ENCODE measurements at regions not wholly inside any gene's neighbourhood (a gene's known extent, or its start where the extent isn't known, plus 50 kb on each side); places are given as distances from the start of the nearest gene placed in this dataset.
"Not testable (repeated sequence)": the region's sequence is repeated elsewhere in the genome, so short reads cannot be mapped to it uniquely, and the experiment has no call there.

GRCh38 chr1:219550201-219550600 lies 62.7 kb downstream of the ZC3H11B start:
- H3K9me3 ChIP-seq = no peaks in the 10 kb centered on the region
- DNase-seq = no peak
- TF ChIP-seq CTCF (IDR thresholded peaks at IDR 0.05) = no peak
- no peak for ATAC-seq
- no peaks in the 10 kb centered on the region for H3K36me3 ChIP-seq
- H3K27ac ChIP-seq = no peak overlapping the region
- intact Hi-C loops (cut with DNase I) = no loop called here
- no peaks in the 10 kb centered on the region for H3K4me1 ChIP-seq
- no peak overlapping the region for H3K4me3 ChIP-seq
- H3K27me3 ChIP-seq = no peaks in the 10 kb centered on the region

DNA sequence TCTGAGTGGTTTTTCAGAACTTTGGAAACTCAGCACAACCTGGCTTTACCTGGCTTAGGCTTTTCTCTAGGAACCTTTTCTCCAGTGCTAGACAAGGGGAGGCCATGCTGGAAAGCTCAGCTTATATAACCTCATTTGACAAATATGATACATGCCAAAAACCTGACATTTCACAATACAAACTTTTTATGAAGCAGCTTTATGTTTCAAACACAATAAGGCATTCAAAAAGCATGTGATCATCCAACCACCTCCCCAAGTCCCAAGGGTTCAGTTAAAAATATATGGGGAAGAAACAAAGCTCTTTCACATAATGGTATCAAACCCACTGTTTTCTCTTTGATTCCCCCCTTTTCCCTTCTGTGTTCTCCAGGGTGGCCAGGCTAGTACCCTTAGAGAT lies 63.7 kb downstream of the ZC3H11B start:
- ATAC-seq = no peak
- Histone ChIP-seq H3K4me1 (no peaks in the 10 kb centered on the region), H3K27me3 (no peaks in the 10 kb centered on the region), H3K27ac (no peak overlapping the region), H3K36me3 (no peaks in the 10 kb centered on the region), H3K9me3 (no peaks in the 10 kb centered on the region), H3K4me3 (no peak overlapping the region)
- intact Hi-C loops (cut with DNase I) = no loop called here
- DNase-seq = no peak
- TF ChIP-seq CTCF (IDR thresholded peaks at IDR 0.05) = no peak

GRCh38 chr1:219548386-219548785 lies 64.5 kb downstream of the ZC3H11B start:
- Histone ChIP-seq H3K4me3 (no peak overlapping the region), H3K36me3 (no peaks in the 10 kb centered on the region), H3K9me3 (no peaks in the 10 kb centered on the region), H3K27ac (no peak overlapping the region), H3K27me3 (no peaks in the 10 kb centered on the region), H3K4me1 (no peaks in the 10 kb centered on the region)
- ATAC-seq (no peak), DNase-seq (no peak)
- intact Hi-C loops (cut with DNase I) = no loop called here
- TF ChIP-seq CTCF (IDR thresholded peaks at IDR 0.05) = no peak

DNA sequence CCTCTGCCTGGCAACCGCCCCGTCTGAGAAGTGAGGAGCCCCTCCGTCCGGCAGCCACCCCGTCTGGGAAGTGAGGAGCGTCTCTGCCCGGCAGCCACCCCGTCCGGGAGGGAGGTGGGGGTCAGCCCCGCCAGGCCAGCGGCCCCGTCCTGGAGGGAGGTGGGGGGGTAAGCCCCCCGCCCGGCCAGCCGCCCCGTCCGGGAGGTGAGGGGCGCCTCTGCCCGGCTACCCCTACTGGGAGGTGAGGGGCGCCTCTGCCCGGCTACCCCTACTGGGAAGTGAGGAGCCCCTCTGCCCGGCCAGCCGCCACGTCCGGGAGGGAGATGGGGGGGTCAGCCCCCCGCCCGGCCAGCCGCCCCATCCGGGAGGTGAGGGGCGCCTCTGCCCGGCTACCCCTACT lies 67.1 kb downstream of the ZC3H11B start:
- H3K36me3 ChIP-seq; intact Hi-C loops (cut with DNase I); H3K4me1 ChIP-seq; H3K27me3 ChIP-seq; DNase-seq; H3K27ac ChIP-seq; H3K9me3 ChIP-seq; H3K4me3 ChIP-seq; ATAC-seq: not testable (repeated sequence)

- no peaks in the 10 kb centered on the region for H3K4me1 ChIP-seq
- H3K27me3 ChIP-seq = no peaks in the 10 kb centered on the region
- no peaks in the 10 kb centered on the region for H3K9me3 ChIP-seq
- no peak overlapping the region for H3K27ac ChIP-seq
- no peak for TF ChIP-seq CTCF (IDR thresholded peaks at IDR 0.05)
- DNase-seq = no peak
- no peak overlapping the region for H3K4me3 ChIP-seq
- H3K36me3 ChIP-seq = no peaks in the 10 kb centered on the region
- intact Hi-C loops (cut with DNase I) = no loop called here
- ATAC-seq = no peak
Observed at GRCh38 chr1:219544163-219544846, 68.6 kb downstream of the ZC3H11B start.

GRCh38 chr1:219542828-219543518 lies 69.9 kb downstream of the ZC3H11B start:
- Histone ChIP-seq H3K9me3 (no peaks in the 10 kb centered on the region), H3K36me3 (no peaks in the 10 kb centered on the region), H3K4me3 (no peak overlapping the region), H3K27ac (no peak overlapping the region), H3K27me3 (no peaks in the 10 kb centered on the region), H3K4me1 (no peaks in the 10 kb centered on the region)
- ATAC-seq (no peak), DNase-seq (no peak)
- intact Hi-C loops (cut with DNase I) = no loop called here
- TF ChIP-seq CTCF (IDR thresholded peaks at IDR 0.05) = no peak

Measured in upper lobe of right lung (tissue), 1 donor.